Large intestine (tissue), 3 donors: ENCODE measurements at regions not wholly inside any gene's neighbourhood (a gene's known extent, or its start where the extent isn't known, plus 50 kb on each side); places are given as distances from the start of the nearest gene placed in this dataset.

Experiments used
- DNase-seq, 2 donors: peaks; one replicate each; pipeline versions ENCODE4 v3.0.0 to v3.0.0-alpha.2; 2013
- H3K27ac ChIP-seq: one replicate; pipeline ENCODE4 v1.5.1; 2013; ENCODE audit warnings: low read length
- H3K27me3 ChIP-seq: 2 replicates; pipeline ENCODE4 v1.6.1; 2013; ENCODE audit warnings: low read length; ENCODE audit not compliant: control insufficient read depth, insufficient read depth
- H3K36me3 ChIP-seq: 2 replicates; pipeline ENCODE4 v1.6.1; 2013; ENCODE audit warnings: low read length; ENCODE audit not compliant: control insufficient read depth, insufficient read depth
- H3K4me1 ChIP-seq: one replicate; pipeline ENCODE4 v1.6.1; 2013; ENCODE audit warnings: low read length; ENCODE audit not compliant: control insufficient read depth, insufficient read depth
- H3K4me3 ChIP-seq: one replicate; pipeline ENCODE4 v1.5.1; 2013; ENCODE audit warnings: low read length
- H3K9me3 ChIP-seq: one replicate; pipeline ENCODE4 v1.6.1; 2013; ENCODE audit warnings: mild to moderate bottlenecking, low read depth, low read length, moderate library complexity; ENCODE audit not compliant: control insufficient read depth
- WGBS: methylation state at CpG from one replicate; pipeline ENCODE4 v1.1.5; 2013; ENCODE audit warnings: low lambda C conversion rate; ENCODE audit not compliant: insufficient coverage; 5-methylcytosine and 5-hydroxymethylcytosine counted together

DNA sequence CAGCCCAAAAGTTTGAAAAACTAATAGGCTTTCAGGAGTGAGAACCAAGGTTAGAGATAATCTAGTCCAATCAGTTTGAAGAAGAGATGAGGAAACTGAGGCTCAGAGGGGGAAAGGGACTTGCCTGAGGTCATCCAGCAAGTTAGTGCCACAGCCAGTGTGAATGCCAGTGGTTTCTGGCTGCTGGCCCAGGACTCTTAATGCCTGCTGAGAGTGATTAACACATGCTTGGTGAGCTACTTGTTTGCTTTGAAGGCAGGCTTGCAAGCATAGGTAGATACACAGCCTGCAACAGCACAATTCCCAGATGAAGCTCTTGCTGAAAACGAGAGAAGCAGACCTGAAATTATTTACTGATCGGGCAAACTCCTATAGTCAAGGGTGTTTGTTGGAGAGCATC lies 591.6 kb upstream of the SGCD start:
- Histone ChIP-seq H3K27ac (no peak overlapping the region), H3K4me3 (no peak overlapping the region), H3K27me3 (peaks cover 26% of the 10 kb centered on the region), H3K9me3 (no peaks in the 10 kb centered on the region), H3K4me1 (no peaks in the 10 kb centered on the region), H3K36me3 (no peaks in the 10 kb centered on the region)
- no peak for DNase-seq
- no CpG with 5 or more reads among the region's 2 CpGs for WGBS

DNA sequence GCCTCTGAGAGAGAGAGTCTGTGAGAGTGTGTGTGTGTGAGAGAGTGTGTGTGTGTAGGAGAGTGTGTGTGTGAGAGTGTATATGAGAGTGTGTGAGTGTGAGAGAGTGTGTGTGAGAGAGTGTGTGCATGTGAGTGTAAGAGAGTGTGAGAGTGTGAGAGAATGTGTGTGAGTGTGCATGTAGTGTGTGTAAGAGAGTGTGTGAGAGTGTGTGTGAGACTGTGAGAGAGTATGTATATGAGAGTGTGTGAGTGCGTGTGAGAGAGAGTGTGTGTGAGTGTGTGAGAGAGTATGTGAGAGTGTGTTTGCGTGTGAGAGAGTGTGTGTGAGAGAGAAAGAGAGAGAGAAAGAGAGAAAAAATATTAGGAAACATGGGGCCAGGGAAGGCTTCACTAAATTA lies 588.3 kb upstream of the SGCD start:
- Histone ChIP-seq H3K4me1 (no peaks in the 10 kb centered on the region), H3K4me3 (no peak overlapping the region), H3K36me3 (no peaks in the 10 kb centered on the region), H3K9me3 (no peaks in the 10 kb centered on the region), H3K27ac (no peak overlapping the region), H3K27me3 (no peaks in the 10 kb centered on the region)
- WGBS = 100% methylated on average over 2 of the region's 2 CpGs
- DNase-seq = no peak

DNA sequence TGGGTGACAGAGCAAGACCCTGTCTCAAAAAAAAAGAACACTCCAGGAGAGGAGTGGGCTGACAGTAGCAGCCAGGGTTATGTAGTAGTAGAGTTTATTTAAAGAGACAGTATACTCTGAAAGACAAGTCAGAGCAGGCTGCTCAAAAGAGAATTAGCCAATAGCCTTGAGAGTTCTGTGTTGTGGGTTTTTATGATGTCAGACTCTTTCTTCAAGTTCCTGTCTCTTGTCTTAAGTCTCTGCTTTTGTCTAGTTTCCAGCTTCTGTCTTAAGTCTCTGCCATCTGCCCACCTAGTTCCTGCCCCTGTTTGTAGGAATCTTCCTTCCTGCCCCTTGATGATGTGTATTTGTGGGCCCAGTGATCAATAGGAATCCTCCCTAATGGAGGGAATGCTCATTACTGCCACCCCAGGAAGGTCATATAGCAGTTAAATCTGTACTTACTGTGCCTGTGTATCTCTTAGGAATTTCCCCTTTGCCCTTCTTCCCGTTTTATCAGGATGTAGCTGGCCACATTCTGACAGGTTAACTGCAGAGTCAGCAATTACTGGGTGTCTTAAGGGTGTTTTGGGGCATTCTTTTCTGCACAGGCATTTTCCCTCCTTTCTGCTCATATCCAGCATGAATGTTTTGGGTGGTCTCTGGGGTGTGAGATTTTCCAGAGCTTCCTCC lies 580.5 kb upstream of the SGCD start:
- Histone ChIP-seq H3K27ac (no peak overlapping the region), H3K4me3 (no peak overlapping the region), H3K27me3 (no peaks in the 10 kb centered on the region), H3K9me3 (no peaks in the 10 kb centered on the region), H3K36me3 (no peaks in the 10 kb centered on the region), H3K4me1 (no peaks in the 10 kb centered on the region)
- WGBS = no CpG with 5 or more reads among the region's 1 CpG
- DNase-seq = no peak

DNA sequence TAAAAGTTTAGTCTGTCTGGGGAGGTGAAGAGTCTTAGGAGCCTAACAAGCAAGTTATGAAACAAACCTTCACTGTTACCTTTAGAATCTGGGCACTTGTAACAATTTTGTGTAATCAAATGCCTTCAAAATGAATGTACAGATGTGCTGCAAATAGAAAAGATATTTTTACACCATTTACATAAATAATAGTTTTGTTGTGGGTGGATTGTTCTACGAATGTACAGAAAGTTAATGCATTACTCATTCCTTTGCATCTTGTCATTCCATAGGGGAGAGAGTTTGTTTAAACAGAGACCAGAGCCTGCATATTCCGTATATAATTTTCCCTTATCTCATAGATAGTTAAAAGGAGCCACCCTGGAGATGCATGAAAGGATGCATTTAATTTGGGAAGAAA lies 576.9 kb upstream of the SGCD start:
- Histone ChIP-seq H3K9me3 (no peaks in the 10 kb centered on the region), H3K36me3 (no peaks in the 10 kb centered on the region), H3K27me3 (no peaks in the 10 kb centered on the region), H3K4me1 (no peaks in the 10 kb centered on the region), H3K27ac (no peak overlapping the region), H3K4me3 (no peak overlapping the region)
- WGBS = 29% methylated on average over 1 of the region's 2 CpGs
- DNase-seq = no peak

DNA sequence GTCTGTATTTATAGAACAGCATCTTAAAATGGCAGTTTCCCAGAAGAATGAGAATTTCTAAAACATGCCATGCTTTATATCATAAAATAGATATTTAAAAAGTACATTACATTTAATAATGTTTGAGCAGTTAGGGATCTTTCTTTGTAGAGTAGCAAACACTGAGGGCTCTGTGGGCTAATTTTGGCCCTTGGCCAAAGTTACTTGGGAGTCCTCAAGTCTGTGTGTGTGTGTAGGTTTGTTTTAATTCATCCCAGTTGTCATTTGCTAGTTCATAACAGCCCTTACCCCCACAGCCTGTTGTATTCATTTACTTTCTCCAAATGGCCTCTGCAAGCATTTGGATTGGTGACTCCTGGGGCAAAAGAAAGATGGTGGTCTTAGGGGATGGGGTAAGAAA lies 576.4 kb upstream of the SGCD start:
- H3K27me3 ChIP-seq = no peaks in the 10 kb centered on the region
- H3K36me3 ChIP-seq = no peaks in the 10 kb centered on the region
- H3K4me3 ChIP-seq = no peak overlapping the region
- DNase-seq = no peak
- H3K27ac ChIP-seq = no peak overlapping the region
- no peaks in the 10 kb centered on the region for H3K4me1 ChIP-seq
- no peaks in the 10 kb centered on the region for H3K9me3 ChIP-seq

DNA sequence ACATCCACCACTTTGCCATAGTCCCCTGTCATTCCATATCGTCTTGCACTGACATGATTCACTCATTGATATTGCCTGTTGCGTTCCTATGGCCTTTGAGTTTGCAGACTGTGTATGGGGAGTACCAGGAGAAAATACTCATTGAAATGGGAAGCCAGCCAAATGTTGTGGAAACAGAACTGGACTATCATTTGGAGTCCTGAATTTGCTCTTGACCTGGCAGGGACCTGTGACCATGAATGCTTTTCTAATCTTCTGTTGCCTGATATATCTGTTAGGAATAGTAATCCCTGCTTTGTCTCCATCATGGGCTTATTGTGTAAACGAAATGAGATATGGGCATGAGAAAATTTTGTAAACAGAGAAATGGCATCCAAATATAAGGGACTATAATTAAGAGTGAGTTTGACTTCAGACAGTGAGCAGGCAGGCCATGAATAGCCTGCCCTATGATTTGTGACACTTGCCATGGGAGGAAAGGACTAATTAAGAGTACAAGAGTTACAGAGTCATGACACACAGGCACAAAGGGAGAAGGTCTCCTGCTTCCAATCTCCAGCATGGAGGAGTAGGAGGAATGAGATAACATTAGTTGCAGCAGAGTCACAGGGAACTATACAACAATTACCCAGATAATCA lies 572.9 kb upstream of the SGCD start:
- no peak overlapping the region for H3K4me3 ChIP-seq
- no peaks in the 10 kb centered on the region for H3K27me3 ChIP-seq
- DNase-seq = no peak
- no peaks in the 10 kb centered on the region for H3K4me1 ChIP-seq
- no peak overlapping the region for H3K27ac ChIP-seq
- H3K9me3 ChIP-seq = no peaks in the 10 kb centered on the region
- H3K36me3 ChIP-seq = no peaks in the 10 kb centered on the region
- 83% methylated on average over 1 of the region's 3 CpGs for WGBS

DNA sequence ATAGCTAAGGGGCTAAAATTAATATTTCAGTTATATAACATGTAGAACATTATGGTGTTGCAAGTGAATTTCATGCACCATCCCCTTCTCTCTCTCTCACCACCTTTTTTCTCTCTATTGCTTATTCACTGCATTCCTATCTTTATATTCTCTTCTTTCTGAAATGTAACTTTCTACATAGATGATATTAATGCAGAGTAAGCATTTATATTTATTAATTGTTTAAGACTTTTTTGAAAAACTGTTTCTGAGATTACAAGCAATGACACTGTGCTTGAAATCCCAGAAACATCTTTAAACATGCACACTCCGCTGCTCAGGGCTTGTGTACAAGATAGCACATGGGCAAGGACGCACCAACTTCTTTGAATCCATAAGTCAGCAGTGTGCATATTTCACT lies 567.7 kb upstream of the SGCD start:
- H3K27ac ChIP-seq = no peak overlapping the region
- no peak overlapping the region for H3K4me3 ChIP-seq
- no peaks in the 10 kb centered on the region for H3K36me3 ChIP-seq
- no CpG with 5 or more reads among the region's 2 CpGs for WGBS
- H3K4me1 ChIP-seq = no peaks in the 10 kb centered on the region
- peaks cover 5% of the 10 kb centered on the region for H3K9me3 ChIP-seq
- H3K27me3 ChIP-seq = no peaks in the 10 kb centered on the region
- no peak for DNase-seq

DNA sequence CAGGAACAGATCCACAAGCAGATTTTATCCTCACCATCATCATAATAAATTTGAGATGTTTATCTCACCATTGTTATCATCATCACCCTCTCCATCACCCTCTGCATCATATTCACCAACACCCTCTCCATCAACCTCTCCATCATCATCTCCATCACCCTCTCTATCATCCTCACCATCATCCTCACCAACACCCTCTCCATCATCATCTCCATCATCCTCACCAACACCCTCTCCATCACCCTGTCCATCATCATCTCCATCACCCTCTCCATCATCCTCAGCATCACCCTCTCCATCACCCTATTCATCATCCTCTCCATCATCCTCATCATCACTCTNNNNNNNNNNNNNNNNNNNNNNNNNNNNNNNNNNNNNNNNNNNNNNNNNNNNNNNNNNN lies 567.0 kb upstream of the SGCD start:
- Histone ChIP-seq H3K27ac (no peak overlapping the region), H3K9me3 (peaks cover 5% of the 10 kb centered on the region), H3K27me3 (no peaks in the 10 kb centered on the region)

DNA sequence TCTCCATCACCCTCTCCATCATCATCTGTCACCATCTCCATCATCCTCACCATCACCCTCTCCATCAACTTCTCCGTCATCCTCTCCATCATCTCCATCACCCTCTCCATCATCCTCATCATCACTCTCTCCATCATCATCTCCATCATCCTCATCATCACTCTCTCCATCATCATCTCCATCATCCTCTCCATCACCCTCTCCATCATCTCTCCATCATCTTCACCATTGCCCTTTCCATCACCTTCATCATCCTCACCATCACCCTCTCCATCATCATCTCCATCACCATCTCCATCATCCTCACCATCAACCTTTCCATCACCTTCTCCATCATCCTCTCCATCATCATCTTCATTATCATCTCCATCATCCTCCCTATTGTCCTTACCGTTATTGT lies 565.5 kb upstream of the SGCD start:
- H3K36me3 ChIP-seq = no peaks in the 10 kb centered on the region
- no peak for DNase-seq
- H3K27me3 ChIP-seq = no peaks in the 10 kb centered on the region
- H3K9me3 ChIP-seq = peaks cover 5% of the 10 kb centered on the region
- WGBS = 85% methylated on average over 2 of the region's 2 CpGs
- H3K4me3 ChIP-seq = no peak overlapping the region
- H3K4me1 ChIP-seq = no peaks in the 10 kb centered on the region
- H3K27ac ChIP-seq = no peak overlapping the region

More for the DNA sequence above, 567.0 kb upstream of the SGCD start:
- DNase-seq = no peak
- Histone ChIP-seq H3K36me3 (no peaks in the 10 kb centered on the region), H3K4me3 (no peak overlapping the region), H3K4me1 (no peaks in the 10 kb centered on the region)

DNA sequence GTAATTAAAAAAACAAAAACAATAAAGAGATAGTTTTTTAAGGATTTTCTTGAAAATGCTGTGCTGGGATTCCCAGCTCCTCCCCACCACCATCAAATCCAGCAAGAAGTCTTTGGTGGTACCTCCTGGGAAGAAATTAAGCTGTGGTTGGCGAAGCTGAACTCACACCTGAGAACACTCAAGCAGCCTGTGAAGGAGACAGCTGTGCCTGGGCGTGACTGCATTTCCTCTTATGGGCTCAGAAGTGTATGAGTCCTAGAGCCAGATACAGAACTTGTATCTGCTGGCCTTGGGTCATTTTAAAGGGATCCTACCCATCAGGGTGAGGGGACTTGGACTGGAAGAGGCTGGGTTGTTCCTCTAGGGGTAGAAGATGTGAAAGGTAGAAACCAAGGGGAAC lies 561.2 kb upstream of the SGCD start:
- Histone ChIP-seq H3K4me1 (no peaks in the 10 kb centered on the region), H3K27me3 (no peaks in the 10 kb centered on the region), H3K36me3 (no peaks in the 10 kb centered on the region), H3K9me3 (peaks cover 5% of the 10 kb centered on the region), H3K27ac (no peak overlapping the region), H3K4me3 (no peak overlapping the region)
- DNase-seq = no peak
- WGBS = no CpG with 5 or more reads among the region's 2 CpGs

DNA sequence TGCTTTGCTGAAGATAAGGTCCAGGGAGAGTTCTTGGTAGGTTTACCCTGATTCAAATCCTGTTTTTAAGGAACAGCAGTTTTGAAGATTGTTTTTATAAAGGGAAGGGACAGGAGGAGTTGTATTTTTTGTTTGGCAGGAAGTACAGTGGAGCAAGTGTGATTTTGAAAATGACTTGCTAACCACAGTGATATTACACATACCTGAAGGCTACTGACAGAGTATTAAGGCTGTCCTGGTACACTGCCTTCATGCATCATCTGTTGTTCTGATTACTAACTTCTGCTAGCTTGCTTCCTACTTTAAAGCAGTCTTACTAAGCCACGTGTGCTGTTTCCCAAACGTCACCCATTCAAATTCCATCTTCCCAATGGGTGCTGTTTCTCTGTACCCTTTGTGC lies 559.5 kb upstream of the SGCD start:
- no peak overlapping the region for H3K4me3 ChIP-seq
- no CpG with 5 or more reads among the region's 2 CpGs for WGBS
- no peaks in the 10 kb centered on the region for H3K4me1 ChIP-seq
- no peak for DNase-seq
- H3K27ac ChIP-seq = no peak overlapping the region
- H3K36me3 ChIP-seq = no peaks in the 10 kb centered on the region
- no peaks in the 10 kb centered on the region for H3K27me3 ChIP-seq
- H3K9me3 ChIP-seq = no peaks in the 10 kb centered on the region
